ENCODE measurements at regions not wholly inside any gene's neighbourhood (a gene's known extent, or its start where the extent isn't known, plus 50 kb on each side); places are given as distances from the start of the nearest gene placed in this dataset.

DNA sequence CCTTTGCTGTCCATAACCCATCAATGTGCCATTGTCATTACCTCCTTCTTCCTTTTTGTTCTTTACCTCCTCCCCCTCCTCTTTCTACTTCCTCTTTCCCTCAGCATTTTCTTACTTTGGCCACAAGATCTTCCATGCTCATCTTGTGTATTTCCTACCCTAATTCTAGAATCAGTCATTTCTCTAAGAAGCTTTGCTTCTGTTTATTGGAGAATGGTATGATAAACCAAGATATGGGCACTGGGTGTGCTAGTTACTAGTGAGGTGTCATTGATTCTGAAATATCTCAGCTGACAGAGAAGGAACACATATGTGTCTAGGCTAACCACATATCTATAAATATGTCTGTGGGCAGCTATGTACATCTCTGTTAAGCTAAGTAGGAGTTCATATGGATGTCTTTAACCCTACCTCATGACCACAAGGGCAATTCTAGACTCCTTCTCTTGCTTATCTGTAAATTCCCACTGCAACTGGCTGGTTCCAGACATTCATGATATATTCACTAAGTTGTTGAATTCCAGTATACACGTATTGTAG is 2051.3 kb upstream of the CDH9 start:
- no peak for TF ChIP-seq POLR2A (IDR thresholded peaks at IDR 0.05)
- TF ChIP-seq, protein P1, sequence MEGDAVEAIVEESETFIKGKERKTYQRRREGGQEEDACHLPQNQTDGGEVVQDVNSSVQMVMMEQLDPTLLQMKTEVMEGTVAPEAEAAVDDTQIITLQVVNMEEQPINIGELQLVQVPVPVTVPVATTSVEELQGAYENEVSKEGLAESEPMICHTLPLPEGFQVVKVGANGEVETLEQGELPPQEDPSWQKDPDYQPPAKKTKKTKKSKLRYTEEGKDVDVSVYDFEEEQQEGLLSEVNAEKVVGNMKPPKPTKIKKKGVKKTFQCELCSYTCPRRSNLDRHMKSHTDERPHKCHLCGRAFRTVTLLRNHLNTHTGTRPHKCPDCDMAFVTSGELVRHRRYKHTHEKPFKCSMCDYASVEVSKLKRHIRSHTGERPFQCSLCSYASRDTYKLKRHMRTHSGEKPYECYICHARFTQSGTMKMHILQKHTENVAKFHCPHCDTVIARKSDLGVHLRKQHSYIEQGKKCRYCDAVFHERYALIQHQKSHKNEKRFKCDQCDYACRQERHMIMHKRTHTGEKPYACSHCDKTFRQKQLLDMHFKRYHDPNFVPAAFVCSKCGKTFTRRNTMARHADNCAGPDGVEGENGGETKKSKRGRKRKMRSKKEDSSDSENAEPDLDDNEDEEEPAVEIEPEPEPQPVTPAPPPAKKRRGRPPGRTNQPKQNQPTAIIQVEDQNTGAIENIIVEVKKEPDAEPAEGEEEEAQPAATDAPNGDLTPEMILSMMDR (IDR thresholded peaks at IDR 0.05): no peak
- no peak for TF ChIP-seq EP300 (IDR thresholded peaks at IDR 0.05)
- no peak for DNase-seq
- 39 to 64% (median 64%) methylated on average over 1 of the region's 1 CpG for WGBS, 3 donors
- Histone ChIP-seq H3K36me3 (no peaks in the 10 kb centered on the region), H3K4me3 (no peak overlapping the region), H3K27ac (no peak overlapping the region), H3K9me3 (no peaks in the 10 kb centered on the region), H3K27me3 (no peaks in the 10 kb centered on the region), H3K4me1 (ENCODE audit: insufficient read depth) (no peaks in the 10 kb centered on the region)
- intact Hi-C loops (cut with DNase I): no loop called here

DNA sequence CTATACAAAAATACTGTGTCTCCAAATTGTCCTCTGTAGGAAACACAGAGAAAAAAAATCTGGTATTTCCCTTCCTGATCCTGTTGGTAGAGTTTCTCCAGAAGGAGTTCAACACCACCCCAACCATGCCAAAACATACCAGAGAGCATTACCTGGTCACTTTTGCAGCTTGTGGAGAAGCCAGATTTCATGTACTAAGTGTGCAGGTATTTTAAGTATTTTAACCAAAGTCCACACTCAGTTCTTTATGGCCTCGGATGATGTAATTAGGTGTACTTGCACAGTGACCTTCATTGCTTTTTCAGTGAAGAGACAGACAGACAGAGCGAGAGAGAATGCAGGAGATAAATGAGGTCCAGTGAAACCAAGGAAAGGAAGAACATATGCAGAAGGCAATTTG is 2046.8 kb upstream of the CDH9 start:
- no peak for DNase-seq
- H3K27me3 ChIP-seq: no peaks in the 10 kb centered on the region
- H3K9me3 ChIP-seq: no peaks in the 10 kb centered on the region
- H3K4me3 ChIP-seq: no peak overlapping the region
- H3K4me1 ChIP-seq (ENCODE audit: insufficient read depth): no peaks in the 10 kb centered on the region
- H3K27ac ChIP-seq: no peak overlapping the region
- intact Hi-C loops (cut with DNase I): no loop called here
- TF ChIP-seq POLR2A (IDR thresholded peaks at IDR 0.05): no peak
- no peak for TF ChIP-seq EP300 (IDR thresholded peaks at IDR 0.05)
- TF ChIP-seq, protein P1 (IDR thresholded peaks at IDR 0.05): no peak
- 64 to 72% (median 68%) methylated on average over 2 of the region's 2 CpGs for WGBS, 3 donors
- no peaks in the 10 kb centered on the region for H3K36me3 ChIP-seq

- Histone ChIP-seq H3K4me1 (ENCODE audit: insufficient read depth) (no peaks in the 10 kb centered on the region), H3K36me3 (no peaks in the 10 kb centered on the region), H3K27me3 (no peaks in the 10 kb centered on the region), H3K4me3 (no peak overlapping the region), H3K27ac (no peak overlapping the region), H3K9me3 (no peaks in the 10 kb centered on the region)
- TF ChIP-seq EP300 (IDR thresholded peaks at IDR 0.05) (no peak), POLR2A (IDR thresholded peaks at IDR 0.05) (no peak)
- TF ChIP-seq, protein P1 (IDR thresholded peaks at IDR 0.05): no peak
- DNase-seq: no peak
- WGBS, 3 donors: 54 to 70% (median 63%) methylated on average over 3 of the region's 3 CpGs
- intact Hi-C loops (cut with DNase I): no loop called here
These were observed 2041.4 kb upstream of the CDH9 start for GRCh38 chr5:29079771-29080170.

GRCh38 chr5:29077451-29077850 is 2039.1 kb upstream of the CDH9 start:
- H3K36me3 ChIP-seq: no peaks in the 10 kb centered on the region
- H3K9me3 ChIP-seq: no peaks in the 10 kb centered on the region
- no peak overlapping the region for H3K4me3 ChIP-seq
- no peak for DNase-seq
- TF ChIP-seq POLR2A (IDR thresholded peaks at IDR 0.05) (no peak), EP300 (IDR thresholded peaks at IDR 0.05) (no peak)
- TF ChIP-seq, protein P1 (IDR thresholded peaks at IDR 0.05): no peak
- H3K27me3 ChIP-seq: no peaks in the 10 kb centered on the region
- H3K4me1 ChIP-seq (ENCODE audit: insufficient read depth): no peaks in the 10 kb centered on the region
- intact Hi-C loops (cut with DNase I): no loop called here
- H3K27ac ChIP-seq: no peak overlapping the region
- 43 to 77% (median 54%) methylated on average over 5 of the region's 5 CpGs for WGBS, 3 donors

- no peaks in the 10 kb centered on the region for H3K9me3 ChIP-seq
- no peak overlapping the region for H3K27ac ChIP-seq
- no peaks in the 10 kb centered on the region for H3K4me1 ChIP-seq (ENCODE audit: insufficient read depth)
- H3K36me3 ChIP-seq: no peaks in the 10 kb centered on the region
- WGBS, 3 donors: 76 to 83% (median 77%) methylated on average over 1 to 2 of the region's 2 CpGs
- no peaks in the 10 kb centered on the region for H3K27me3 ChIP-seq
- DNase-seq: no peak
- intact Hi-C loops (cut with DNase I): no loop called here
- TF ChIP-seq POLR2A (IDR thresholded peaks at IDR 0.05): no peak
- TF ChIP-seq EP300 (IDR thresholded peaks at IDR 0.05): no peak
- TF ChIP-seq, protein P1 (IDR thresholded peaks at IDR 0.05): no peak
- no peak overlapping the region for H3K4me3 ChIP-seq
These were observed 2030.7 kb upstream of the CDH9 start for GRCh38 chr5:29069104-29069402.

All from ovary (tissue), 7 donors.